GM12801 (cell line): ENCODE measurements at regions not wholly inside any gene's neighbourhood (a gene's known extent, or its start where the extent isn't known, plus 50 kb on each side); places are given as distances from the start of the nearest gene placed in this dataset.

Source experiments
- CTCF ChIP-seq: IDR thresholded peaks from one replicate; pipeline ENCODE4 v1.5.1; 2011; ENCODE audit warnings: control low read depth; ENCODE audit not compliant: insufficient read length; ENCODE audit errors: extremely low read depth

- no peak for TF ChIP-seq CTCF
Observed at GRCh38 chr16:51388516-51388951, 237.5 kb upstream of the SALL1 start.

GRCh38 chr16:51383909-51384308 is 232.8 kb upstream of the SALL1 start:
- TF ChIP-seq CTCF: no peak

GRCh38 chr16:51382940-51383339 is 231.9 kb upstream of the SALL1 start:
- TF ChIP-seq CTCF: no peak

GRCh38 chr16:51382211-51382610 is 231.1 kb upstream of the SALL1 start:
- TF ChIP-seq CTCF: no peak

- TF ChIP-seq CTCF: no peak
Observed at GRCh38 chr16:51376080-51376479, 225.0 kb upstream of the SALL1 start.

- no peak for TF ChIP-seq CTCF
Observed at GRCh38 chr16:51374790-51375189, 223.7 kb upstream of the SALL1 start.

- no peak for TF ChIP-seq CTCF
Observed at GRCh38 chr16:51374346-51374745, 223.3 kb upstream of the SALL1 start.

- no peak for TF ChIP-seq CTCF
Observed at GRCh38 chr16:51365715-51366114, 214.6 kb upstream of the SALL1 start.
